HG03103 (cell line): ENCODE measurements at regions not wholly inside any gene's neighbourhood (a gene's known extent, or its start where the extent isn't known, plus 50 kb on each side); places are given as distances from the start of the nearest gene placed in this dataset.
"Not testable (repeated sequence)": the region's sequence is repeated elsewhere in the genome, so short reads cannot be mapped to it uniquely, and the experiment has no call there.

Source experiments
- ATAC-seq: cut with Tn5 transposase; IDR thresholded peaks from one replicate; pipeline ENCODE4 v1.9.1; 2021; ENCODE audit warnings: low read depth; ENCODE audit not compliant: unreplicated experiment

DNA sequence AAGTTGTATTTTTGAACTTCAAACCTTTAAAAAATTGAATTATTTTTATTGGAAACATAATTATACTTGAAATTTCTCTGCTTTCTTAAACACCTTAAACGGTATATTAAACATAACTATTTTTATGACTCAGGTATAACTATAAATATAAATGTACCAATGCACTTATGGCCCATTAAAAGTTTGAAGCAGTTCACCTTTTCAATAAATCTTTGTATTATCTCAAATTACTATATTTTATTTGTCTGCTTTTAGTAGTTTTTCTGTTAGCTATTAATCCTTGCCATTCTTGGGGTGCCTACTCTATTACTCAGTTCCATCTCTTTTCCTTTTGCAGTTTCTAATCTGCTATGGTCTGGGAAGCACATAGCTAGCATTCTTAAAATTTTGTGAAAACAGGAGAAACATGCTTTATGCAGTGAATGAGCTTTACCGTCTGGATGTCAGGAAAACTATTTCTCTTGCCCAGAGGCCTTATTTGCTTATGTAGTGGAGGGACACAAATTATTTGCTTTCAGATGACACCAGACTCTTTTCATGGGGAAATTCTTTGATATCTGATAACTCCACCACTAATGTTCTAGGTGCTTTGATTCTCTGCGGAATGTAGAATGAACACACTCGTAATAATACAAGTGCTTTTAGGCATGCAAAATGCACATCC, 378.9 kb upstream of the CITED2 start:
- no peak for ATAC-seq

DNA sequence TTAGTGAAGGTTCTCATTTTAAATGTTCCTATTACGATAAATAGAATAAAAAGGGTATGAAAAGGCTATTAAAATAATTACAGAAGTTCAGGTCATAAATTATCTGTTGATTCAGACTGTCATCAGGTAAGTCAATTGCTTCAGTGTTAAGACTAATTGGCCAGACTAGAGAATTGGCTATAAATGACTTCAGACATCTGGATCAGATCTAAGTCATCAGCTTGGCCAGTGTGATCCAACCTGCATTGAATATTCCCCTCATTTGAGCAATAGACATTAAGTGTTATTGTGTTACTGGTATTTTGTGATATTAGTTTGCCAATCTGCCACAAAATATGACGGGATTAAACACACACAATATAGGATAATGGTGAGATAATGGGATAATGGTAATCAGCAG, 377.6 kb upstream of the CITED2 start:
- no peak for ATAC-seq

DNA sequence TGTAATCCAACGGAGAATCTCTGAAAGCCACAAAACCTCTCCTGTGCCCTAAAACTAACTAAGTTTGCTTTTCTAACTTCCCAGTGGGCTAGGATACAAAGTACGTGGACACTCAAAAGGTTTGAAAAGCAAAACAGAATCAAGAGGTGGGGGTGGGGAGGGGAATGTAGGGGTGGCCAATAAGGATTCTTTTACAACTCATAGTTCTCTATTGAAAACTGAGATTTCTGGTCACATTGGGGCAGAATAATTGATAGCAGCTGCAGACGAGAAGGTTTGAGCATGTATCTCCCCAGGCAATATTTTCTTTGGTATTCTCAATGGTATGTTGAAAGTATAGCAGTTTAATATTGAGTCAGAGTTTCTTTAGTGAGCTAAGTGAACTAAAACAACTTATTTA, 376.7 kb upstream of the CITED2 start:
- no peak for ATAC-seq

DNA sequence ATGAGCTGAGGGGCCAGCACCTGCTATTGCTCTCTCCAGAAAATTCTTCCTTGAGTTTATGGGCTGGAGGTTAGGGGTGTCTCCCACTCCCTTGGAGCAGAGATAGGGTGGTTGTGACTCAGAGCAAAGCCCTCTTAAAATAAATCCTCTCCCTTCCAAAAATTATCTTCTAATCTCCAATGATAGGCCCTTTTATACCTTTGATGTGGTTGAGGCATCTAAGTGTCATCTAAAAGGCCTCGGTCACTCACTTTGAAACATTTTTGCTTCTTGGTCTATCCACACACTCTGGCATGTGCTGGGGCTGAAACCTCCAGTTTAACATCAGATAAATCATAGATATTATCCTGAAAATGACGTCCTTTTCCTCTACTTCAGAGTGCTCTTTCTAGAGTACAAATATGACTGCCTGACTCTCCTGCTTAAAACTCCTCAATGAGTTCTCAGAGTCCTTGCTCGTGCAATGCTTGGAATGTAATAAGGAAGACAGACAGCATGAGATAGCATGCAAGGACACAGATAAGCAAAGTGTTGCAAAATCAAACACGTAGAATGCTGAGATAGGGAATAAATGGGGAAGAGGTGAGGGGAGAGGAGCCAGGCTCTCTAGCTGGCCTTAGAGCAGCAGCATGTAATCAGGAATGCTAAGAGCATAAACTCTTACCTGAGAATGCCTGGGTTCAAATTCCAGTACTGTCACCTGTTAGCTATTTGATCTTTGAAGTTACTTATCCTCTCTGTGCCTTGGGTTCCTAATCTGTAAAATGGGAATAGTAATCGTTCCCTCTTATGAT, 374.1 kb upstream of the CITED2 start:
- no peak for ATAC-seq

DNA sequence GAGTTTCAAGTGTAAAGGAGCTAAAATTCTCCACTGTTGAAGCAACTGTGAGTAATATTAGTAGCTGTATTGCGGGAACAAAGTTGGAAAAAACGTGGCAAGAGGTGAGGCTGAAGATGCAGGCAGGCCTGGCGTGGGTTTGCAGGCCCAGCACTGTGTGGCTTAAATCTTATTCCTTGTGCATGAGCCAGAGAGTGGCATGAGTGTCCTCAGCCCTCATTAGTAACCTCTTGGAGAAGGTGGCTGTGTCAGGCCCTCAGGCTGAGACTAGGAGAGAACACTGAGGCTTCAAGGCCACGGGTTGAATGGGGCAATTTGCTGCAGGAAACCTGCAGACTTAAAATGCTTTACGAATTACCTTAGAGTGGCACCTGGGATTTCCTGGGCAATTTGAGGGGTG, 372.7 kb upstream of the CITED2 start:
- no peak for ATAC-seq

DNA sequence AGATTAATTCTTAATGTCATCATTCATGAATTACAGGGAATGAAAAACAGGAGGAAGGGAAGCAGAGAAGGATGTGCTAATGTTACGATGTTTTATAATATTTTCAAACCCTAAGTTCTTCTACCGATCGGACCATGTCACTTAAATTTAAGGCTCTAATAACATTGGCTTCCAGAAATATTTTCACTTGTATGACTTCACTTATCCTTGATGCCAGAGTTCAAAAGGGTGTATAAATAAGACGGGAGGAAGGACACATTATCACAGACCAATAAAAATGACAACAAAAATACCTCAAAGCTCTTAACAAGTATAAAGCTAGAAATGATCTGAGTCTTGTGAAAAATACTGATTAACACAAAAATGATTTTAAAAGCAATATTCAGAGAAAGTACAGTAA, 370.4 kb upstream of the CITED2 start:
- ATAC-seq = no peak

DNA sequence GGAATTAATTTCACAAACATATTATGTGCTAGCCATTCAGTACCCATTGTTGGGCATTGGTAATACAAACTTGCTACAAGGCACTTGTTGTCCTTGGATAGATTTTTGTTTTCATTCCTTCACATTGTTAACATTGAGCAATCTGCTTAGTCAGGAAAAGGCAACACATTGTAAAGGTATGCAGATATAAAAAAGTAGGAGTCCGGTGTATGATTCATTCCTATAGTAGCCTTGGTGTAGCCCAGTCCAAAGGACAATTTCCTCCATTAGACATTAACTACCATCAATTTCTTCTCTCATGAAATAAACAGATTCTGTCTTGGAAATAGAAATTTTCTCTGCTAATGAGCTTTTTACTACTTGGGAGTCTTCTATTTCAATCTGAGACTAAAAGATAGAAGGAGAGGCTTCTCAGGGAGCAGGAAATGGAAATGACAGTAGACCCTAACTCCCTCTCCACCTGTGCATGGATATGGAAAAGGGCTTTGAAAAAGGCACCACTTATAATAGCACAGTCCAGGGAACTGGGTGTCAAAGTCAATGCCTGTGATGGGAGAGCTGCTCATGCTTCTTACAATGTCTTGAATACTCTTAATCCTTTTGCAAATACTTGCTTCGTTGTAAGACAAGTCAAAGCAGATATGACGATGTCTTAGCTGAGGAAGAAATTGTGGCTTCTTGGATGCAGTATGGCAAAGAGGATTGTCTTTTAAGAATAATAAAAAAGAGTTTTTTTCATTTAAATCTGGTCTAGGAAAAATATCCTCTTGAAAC, 369.4 kb upstream of the CITED2 start:
- no peak for ATAC-seq

DNA sequence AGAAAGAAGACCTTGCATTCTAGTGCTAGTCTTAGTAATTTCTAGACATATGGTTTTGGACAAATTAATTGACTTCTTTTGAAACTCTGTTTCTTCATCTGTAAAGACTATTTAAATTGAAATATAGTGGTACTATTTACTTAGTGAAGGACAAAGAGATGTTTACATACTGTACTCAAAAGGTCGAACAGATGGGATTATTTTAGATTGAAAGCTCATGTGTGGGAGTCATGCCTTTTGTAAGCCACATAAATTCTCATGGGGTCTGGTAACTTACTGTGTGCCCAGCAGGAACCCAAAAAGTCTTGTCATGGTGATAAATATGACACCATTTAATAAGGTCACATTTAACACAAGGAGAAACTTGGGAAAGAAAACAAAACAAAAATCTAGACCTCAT, 368.2 kb upstream of the CITED2 start:
- no peak for ATAC-seq

DNA sequence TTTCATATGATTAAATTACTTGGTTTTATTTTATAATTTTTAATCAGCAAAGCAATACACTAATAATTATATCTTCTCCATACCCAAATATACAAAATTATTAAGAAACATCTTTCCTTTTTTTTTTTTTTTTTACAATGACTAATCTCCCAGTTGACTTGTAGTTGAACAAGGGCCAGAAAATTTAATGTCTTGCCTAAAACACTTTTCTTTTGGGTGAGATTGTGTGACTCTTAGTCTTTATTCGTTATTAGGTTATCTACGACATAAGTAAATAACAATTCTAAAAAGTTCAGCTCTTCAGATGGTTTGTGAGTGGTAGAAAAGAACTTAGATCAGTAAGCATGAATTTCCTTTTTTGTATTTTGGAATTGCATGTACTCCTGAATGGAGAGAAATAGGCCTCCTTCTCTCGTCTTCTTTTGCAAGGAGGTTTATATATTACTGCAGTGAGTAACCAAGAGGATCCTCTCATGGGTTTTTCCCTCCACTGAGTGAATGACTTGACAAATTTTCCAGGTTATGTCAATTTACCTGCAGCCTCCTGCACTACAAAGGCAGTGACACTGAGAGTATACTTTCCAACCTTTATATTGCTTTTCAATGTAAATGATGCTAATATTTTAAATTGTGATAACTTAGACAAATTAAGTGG, 364.5 kb upstream of the CITED2 start:
- ATAC-seq = no peak

DNA sequence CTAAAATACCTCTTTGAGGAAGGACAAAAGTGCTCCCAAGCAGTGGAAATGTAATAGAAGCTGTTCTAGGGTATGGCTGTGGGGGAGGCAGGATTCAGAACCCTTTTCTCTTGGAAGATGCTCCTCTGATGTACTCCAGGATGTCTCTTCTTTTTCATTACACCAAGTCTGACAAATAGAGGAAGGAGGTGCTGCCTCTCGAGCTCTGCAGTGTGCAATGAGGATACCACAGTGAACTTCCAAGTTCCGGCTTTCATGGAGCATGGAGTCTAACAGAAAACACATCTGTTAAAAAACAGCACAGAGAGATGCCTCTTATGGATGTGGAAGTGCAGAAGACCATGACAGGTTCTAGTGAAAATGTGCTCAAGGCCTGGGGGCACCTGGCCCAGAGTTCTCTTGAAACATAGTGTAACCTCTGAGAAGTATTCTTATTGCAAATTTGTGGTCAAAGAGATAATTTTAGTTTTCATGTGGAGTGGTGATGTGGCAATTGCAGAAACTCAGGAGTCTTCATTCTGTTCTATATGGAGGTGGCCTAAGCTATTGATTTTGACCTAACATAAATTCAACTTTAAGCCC, 362.0 kb upstream of the CITED2 start:
- ATAC-seq = peak; percentile 66

DNA sequence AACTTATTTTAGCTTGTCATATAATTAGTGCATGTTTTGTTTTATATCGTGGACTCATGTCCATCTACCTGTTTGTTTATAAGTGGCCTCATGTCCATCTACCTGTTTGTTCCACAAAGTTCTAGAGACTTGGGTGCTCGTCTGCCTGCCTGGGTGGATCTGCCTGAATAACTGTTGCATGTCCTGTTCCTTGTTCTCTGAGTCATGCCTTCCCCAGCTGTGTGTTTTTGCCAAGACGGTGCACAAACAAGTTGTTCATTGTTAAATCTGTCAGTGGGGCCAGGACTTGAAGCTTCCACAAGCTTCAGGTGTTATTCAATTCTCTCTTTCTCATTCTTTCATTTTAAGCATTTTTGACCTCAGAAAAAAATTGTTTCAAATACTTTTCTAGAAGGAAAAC, 358.0 kb upstream of the CITED2 start:
- ATAC-seq = no peak

DNA sequence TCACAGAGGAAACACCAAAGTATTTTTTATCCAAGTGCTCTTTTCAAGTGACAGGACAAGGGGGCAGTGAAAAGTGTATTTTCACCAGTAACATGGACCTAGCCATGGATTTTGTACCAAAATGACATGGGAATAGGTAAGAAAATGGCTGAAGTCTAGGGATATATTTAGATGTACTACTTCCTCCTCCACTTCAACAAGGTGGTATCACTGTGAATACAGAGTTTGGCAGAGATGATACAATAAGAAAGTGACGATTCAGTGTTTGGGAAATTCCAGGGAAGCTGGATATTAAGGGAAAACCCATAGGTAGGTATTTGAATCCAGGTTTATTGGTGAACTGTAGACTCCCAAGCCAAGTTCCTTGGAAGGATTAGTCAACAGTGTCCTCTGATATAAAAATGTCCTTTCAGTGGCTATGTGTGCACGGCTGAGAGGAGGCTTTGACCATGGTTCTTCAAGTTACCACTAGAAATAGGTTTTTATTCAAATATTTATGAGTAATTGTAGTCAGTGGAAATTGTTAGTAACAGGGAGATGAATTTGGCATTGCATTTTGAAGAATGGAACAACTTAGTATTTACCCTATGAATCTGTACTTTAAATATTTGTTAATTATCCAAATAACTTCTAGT, 356.0 kb upstream of the CITED2 start:
- no peak for ATAC-seq

DNA sequence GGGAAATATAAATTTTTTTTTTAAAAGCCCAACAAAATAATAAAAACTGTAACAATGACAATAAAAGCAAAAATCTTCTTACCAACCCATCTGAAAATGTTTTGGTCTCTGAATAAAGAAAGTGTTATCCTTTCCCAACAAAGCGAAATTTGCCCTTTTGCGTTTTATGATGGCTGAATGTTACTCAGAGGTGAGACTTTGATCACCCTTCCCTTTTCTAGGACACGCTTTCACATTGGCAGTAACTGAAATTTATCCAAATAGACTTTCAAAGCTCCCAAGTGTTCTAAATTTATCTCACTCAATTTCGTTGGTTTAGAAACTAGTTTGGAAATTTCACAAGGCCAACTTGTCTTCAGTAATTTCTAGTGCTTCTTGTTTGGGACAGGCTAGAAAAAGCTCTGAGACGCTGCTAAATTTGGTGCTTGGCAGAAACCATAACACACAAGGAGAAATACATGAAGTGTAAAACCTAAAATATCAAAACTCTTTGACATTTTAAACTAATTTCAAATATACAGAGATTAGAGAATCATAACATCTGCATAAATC, 354.5 kb upstream of the CITED2 start:
- no peak for ATAC-seq

DNA sequence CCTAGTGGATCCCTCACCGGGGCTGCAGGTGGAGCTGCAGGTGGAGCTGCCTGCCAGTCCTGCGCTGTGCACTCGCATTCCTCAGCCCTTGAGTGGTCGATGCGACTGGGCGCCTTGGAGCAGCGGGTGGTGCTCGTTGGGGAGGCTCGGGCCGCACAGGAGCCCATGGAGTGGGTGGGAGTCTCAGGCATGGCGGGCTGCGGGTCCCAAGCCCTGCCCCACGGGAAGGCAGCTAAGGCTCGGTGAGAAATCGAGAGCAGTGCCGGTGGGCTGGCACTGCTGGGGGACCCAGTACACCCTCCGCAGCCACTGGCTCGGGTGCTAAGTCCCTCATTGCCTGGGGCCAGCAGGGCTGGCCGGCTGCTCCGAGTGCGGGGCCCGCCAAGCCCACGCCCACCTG, 351.8 kb upstream of the CITED2 start:
- not testable (repeated sequence) for ATAC-seq

DNA sequence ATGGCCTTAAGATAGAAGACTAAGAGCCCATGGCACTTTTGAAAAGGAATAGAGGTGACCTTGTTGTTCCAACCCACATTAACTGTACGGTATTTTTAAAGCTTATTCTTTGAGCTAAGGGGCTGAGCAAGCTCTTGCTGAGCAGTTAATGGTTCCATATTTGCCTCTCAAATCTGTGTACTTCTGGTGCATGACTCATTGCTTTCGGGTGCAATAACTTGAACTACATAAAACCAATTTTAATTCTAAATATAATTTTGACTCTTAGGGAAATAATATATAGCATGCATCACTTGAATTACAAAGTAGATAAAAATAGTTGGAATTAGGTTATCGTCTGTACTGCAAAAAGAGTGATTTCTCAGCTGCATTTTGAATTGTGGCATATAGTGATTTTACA, 348.1 kb upstream of the CITED2 start:
- no peak for ATAC-seq

DNA sequence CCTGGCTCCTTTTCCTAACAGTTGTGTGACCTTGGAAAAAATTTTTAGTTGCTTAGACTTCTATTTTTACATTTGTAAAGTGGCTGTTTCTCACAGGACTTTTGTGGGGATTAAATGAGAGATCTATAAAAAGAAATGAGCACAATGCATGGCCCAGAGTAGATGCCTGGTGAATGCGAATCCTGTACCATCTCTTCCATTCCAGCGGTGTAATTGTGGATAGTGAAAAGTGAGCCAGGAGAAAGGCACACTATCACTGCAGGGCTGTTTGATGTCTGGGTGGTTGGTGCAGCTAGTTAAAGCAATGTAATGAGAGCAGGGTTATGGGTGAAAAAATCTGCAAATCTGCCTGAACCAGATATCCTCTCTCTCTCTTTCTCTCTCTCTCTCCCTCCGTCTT, 347.5 kb upstream of the CITED2 start:
- no peak for ATAC-seq

DNA sequence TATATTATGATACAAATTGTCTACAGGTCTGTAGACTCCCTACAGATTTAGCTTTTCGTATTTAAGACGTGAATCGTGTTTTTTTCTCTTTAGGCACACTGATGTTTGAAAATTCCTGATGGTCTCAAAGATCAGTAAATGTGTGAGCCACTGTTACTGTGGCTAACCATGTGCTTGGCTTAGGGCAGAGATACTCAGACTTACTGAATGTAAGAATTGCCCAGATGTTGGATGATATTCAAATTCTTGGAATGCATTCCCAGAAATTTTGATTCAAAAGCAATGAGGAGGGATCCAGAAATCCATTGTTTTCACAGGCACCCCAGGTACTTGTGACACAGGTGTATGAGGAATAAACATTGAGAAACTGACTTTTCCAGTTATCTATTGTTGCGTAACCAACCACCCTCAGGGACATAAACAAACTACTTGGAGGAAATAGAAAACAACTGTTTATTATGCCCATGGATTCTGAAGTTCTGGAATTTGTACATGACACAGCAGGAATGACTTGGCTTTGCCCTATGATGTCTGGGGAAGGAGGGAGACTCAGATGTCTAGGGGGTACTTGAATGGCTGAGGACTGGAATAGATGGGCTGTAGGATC, 339.6 kb upstream of the CITED2 start:
- no peak for ATAC-seq

DNA sequence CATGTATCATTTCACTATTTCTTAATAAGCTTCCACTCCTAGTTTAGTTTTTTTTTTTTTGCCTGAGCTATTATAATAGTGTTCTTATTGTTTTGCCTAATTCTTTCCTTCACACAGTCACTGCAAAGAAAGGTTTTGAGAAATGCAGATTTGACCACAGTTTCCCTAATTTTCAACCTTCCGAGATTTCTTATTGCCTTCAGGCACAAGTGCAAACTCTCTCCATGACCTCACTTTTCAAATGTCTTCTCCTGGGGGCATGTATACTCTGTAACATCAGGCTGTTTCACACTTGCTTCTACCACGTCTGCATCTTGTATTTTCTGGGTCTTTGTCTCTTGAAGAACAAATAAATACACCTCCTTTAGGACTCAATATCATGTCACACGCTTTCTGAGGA, 339.0 kb upstream of the CITED2 start:
- ATAC-seq = no peak

DNA sequence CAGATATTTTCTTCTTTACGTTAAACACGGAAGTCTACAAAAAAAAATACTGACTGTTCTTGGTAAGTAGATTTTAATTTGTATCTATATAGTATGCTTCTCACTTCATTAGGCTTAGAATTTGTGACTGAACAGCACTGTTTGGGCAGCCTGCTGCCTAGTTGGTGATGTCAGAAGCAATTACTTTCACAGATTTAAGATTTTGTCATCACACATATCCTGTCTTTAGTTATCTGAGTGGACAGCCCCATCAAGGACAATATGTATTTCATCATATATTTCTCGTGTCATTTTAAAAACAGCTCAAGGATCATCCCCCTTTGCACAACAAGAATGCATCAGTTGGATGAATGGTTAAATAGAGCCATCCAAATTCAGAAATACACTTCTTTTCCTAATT, 338.4 kb upstream of the CITED2 start:
- ATAC-seq = no peak
